Neural crest cell (in vitro differentiated cells): ENCODE measurements at regions not wholly inside any gene's neighbourhood (a gene's known extent, or its start where the extent isn't known, plus 50 kb on each side); places are given as distances from the start of the nearest gene placed in this dataset.
"Not testable (repeated sequence)": the region's sequence is repeated elsewhere in the genome, so short reads cannot be mapped to it uniquely, and the experiment has no call there.

Experiments used
- DNase-seq: peaks from one replicate; pipeline ENCODE4 v3.0.0; 2021; ENCODE audit warnings: low read depth, mixed read lengths, low spot score
- H3K27ac Mint-ChIP-seq: one replicate; pipeline ENCODE4 v1.8.0; 2021; ENCODE audit warnings: mild to moderate bottlenecking, mixed read lengths; ENCODE audit not compliant: unreplicated experiment
- H3K27me3 Mint-ChIP-seq: 2 replicates; pipeline ENCODE4 v1.8.0; 2021; ENCODE audit warnings: low read depth, mild to moderate bottlenecking, mixed read lengths
- H3K36me3 Mint-ChIP-seq: 2 replicates; pipeline ENCODE4 v1.8.0; 2021; ENCODE audit warnings: low read depth, mild to moderate bottlenecking, mixed read lengths
- H3K4me1 Mint-ChIP-seq: 2 replicates; pipeline ENCODE4 v1.8.0; 2021; ENCODE audit warnings: mixed read lengths
- H3K4me3 Mint-ChIP-seq: one replicate; pipeline ENCODE4 v1.8.0; 2021; ENCODE audit warnings: mild to moderate bottlenecking, mixed read lengths
- H3K9me3 Mint-ChIP-seq: 2 replicates; pipeline ENCODE4 v1.8.0; 2021; ENCODE audit warnings: mixed read lengths
- TF ChIP-seq, protein P1 (sequence below): fragments of 200-600 bp; sonication (generic); conservative IDR thresholded peaks from 2 replicates; pipeline ENCODE4 v1.5.0; 2021; ENCODE audit warnings: antibody characterized with exemption, mild to moderate bottlenecking

DNA sequence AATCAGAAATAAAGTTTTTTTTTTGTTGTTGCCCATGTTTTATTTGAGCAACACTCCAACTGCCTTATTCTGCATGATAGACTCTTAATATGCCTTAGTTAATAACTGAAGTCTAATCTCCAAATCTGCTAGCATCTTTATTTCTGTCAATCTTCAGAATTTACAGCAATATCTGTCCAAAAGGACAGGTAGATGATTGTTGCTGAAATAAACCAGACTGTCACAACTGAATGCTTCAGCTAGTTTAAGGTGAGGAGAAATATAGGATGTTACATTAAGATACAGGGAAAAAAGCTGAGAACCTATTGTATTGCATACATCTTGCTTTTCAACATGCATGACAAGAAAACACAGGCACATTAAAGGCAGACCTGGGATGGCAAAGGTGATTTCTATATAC is 204.3 kb downstream of the SLITRK1 start:
- H3K4me3 Mint-ChIP-seq: no peak overlapping the region
- H3K36me3 Mint-ChIP-seq: no peaks in the 10 kb centered on the region
- H3K27ac Mint-ChIP-seq: no peak overlapping the region
- H3K9me3 Mint-ChIP-seq: peaks cover 6% of the 10 kb centered on the region
- TF ChIP-seq, protein P1, sequence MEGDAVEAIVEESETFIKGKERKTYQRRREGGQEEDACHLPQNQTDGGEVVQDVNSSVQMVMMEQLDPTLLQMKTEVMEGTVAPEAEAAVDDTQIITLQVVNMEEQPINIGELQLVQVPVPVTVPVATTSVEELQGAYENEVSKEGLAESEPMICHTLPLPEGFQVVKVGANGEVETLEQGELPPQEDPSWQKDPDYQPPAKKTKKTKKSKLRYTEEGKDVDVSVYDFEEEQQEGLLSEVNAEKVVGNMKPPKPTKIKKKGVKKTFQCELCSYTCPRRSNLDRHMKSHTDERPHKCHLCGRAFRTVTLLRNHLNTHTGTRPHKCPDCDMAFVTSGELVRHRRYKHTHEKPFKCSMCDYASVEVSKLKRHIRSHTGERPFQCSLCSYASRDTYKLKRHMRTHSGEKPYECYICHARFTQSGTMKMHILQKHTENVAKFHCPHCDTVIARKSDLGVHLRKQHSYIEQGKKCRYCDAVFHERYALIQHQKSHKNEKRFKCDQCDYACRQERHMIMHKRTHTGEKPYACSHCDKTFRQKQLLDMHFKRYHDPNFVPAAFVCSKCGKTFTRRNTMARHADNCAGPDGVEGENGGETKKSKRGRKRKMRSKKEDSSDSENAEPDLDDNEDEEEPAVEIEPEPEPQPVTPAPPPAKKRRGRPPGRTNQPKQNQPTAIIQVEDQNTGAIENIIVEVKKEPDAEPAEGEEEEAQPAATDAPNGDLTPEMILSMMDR: no peak
- H3K4me1 Mint-ChIP-seq: no peaks in the 10 kb centered on the region
- H3K27me3 Mint-ChIP-seq: no peaks in the 10 kb centered on the region
- no peak for DNase-seq

DNA sequence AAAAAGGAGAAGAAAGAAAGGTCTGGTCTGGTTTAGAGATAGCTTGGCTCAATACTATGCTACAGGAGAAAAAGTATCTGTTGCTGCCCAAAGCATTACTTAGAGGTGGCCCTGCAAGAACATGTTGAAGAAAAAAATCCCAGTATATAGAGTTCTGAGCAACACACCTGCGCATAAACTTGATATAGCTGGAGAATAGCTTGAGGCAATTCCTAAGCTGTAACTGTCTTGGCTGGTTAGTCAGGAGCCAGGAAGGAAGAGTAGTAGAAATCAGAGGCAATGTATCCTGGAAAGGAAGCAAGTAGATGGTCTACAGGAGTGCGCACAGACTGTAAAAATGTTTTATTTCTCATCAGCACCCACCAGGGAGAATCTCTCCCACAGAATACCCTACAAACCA is 209.7 kb downstream of the SLITRK1 start:
- DNase-seq: no peak
- TF ChIP-seq, protein P1: no peak
- Mint-ChIP-seq H3K27ac (no peak overlapping the region), H3K27me3 (no peaks in the 10 kb centered on the region), H3K36me3 (peaks cover 4% of the 10 kb centered on the region), H3K4me3 (no peak overlapping the region), H3K9me3 (peaks cover 15% of the 10 kb centered on the region), H3K4me1 (no peaks in the 10 kb centered on the region)

DNA sequence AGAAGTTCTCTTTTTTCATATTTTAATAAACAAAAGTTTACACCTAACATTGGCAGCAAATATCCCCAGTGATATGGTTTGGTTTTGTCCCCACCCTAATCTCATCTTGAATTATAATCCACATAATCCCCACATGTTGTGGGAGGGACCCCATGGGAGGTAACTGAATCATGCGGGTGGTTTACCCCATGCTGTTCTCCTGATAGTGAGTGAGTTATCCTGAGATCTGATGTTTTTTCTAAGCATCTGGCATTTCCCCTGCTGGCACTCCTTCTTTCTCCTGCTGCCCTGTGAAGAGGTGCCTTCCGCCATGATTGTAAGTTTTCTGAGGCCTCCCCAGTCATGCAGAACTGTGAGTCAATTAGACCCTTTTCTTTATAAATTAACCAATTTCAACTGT is 214.7 kb downstream of the SLITRK1 start:
- no peak overlapping the region for H3K4me3 Mint-ChIP-seq
- no peaks in the 10 kb centered on the region for H3K27me3 Mint-ChIP-seq
- DNase-seq: no peak
- H3K9me3 Mint-ChIP-seq: peaks cover 9% of the 10 kb centered on the region
- H3K36me3 Mint-ChIP-seq: peaks cover 4% of the 10 kb centered on the region
- no peak overlapping the region for H3K27ac Mint-ChIP-seq
- TF ChIP-seq, protein P1: no peak
- H3K4me1 Mint-ChIP-seq: no peaks in the 10 kb centered on the region

DNA sequence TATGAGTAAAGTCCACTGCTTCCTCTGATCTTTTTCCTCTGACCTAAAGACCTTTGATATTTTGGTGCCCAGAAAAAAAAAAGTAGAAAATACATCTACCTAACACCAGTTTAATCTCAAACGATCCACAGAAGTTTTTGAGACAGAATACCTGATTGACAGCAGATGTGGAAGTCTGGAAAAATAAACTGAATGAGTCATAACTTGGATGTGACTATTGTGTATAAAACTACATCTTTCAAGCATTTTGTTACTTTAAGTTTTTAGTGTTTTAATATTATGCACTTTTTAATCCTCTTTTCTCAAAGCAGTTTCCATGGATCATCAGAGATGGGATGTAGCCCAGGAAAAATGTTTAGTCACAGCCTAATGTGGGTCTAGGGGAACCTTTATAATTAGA is 216.1 kb downstream of the SLITRK1 start:
- no peak for DNase-seq
- no peak overlapping the region for H3K4me3 Mint-ChIP-seq
- no peaks in the 10 kb centered on the region for H3K4me1 Mint-ChIP-seq
- peaks cover 4% of the 10 kb centered on the region for H3K36me3 Mint-ChIP-seq
- no peak overlapping the region for H3K27ac Mint-ChIP-seq
- H3K27me3 Mint-ChIP-seq: no peaks in the 10 kb centered on the region
- H3K9me3 Mint-ChIP-seq: peaks cover 9% of the 10 kb centered on the region
- TF ChIP-seq, protein P1: no peak

DNA sequence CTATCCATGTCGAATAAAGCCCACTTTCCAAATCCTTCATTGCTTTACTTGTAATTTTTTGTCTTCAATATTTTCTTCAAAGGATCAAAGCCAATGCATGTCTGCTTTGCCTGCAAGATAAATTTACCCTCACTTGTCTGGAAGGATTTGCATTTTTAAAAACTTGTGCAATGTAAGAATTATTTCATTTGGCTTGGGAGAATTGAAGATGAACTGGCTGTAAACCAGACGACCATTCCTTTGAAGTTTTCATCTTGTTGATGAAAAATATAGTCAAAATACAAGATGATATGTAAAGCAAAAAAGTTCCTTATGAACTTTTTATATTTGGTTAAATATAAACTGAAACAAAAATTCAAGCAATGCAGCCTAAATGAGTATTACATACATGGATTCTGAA is 225.0 kb downstream of the SLITRK1 start:
- DNase-seq: no peak
- H3K27ac Mint-ChIP-seq: no peak overlapping the region
- H3K36me3 Mint-ChIP-seq: no peaks in the 10 kb centered on the region
- no peaks in the 10 kb centered on the region for H3K27me3 Mint-ChIP-seq
- no peaks in the 10 kb centered on the region for H3K4me1 Mint-ChIP-seq
- H3K9me3 Mint-ChIP-seq: no peaks in the 10 kb centered on the region
- H3K4me3 Mint-ChIP-seq: no peak overlapping the region
- TF ChIP-seq, protein P1: no peak

DNA sequence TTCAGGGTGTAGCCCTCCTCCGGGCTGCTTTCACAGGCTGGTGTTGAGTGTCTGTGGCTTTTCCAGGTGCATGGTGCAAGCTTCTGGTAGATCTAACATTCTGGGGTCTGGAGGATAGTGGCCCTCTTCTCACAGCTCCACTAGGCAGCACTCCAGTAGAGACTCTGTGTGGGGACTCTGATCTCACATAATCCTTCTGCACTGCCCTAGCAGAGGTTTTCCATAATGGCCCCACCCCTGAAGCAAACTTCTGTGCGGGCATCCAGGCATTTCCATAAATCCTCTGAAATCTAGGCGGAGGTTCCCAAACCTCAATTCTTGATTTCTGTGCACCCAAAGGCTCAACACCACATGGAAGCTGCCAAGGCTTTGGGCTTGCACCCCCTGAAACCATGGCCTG is 239.7 kb downstream of the SLITRK1 start:
- peaks cover 16% of the 10 kb centered on the region for H3K9me3 Mint-ChIP-seq

More for the DNA sequence above, 239.7 kb downstream of the SLITRK1 start:
- H3K4me1 Mint-ChIP-seq, H3K27me3 Mint-ChIP-seq, H3K27ac Mint-ChIP-seq, DNase-seq, H3K36me3 Mint-ChIP-seq, H3K4me3 Mint-ChIP-seq: not testable (repeated sequence)
